ENCODE measurements at regions not wholly inside any gene's neighbourhood (a gene's known extent, or its start where the extent isn't known, plus 50 kb on each side); places are given as distances from the start of the nearest gene placed in this dataset.

GRCh38 chr1:217373761-217374701 is 256.9 kb downstream of the GPATCH2 start:
- TF ChIP-seq, protein P1, sequence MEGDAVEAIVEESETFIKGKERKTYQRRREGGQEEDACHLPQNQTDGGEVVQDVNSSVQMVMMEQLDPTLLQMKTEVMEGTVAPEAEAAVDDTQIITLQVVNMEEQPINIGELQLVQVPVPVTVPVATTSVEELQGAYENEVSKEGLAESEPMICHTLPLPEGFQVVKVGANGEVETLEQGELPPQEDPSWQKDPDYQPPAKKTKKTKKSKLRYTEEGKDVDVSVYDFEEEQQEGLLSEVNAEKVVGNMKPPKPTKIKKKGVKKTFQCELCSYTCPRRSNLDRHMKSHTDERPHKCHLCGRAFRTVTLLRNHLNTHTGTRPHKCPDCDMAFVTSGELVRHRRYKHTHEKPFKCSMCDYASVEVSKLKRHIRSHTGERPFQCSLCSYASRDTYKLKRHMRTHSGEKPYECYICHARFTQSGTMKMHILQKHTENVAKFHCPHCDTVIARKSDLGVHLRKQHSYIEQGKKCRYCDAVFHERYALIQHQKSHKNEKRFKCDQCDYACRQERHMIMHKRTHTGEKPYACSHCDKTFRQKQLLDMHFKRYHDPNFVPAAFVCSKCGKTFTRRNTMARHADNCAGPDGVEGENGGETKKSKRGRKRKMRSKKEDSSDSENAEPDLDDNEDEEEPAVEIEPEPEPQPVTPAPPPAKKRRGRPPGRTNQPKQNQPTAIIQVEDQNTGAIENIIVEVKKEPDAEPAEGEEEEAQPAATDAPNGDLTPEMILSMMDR (IDR thresholded peaks at IDR 0.05; ENCODE audit: low read depth, low read length, poor library complexity, severe bottlenecking), result no peak
- TF ChIP-seq EZH2phosphoT487 (IDR thresholded peaks at IDR 0.05; ENCODE audit: borderline replicate concordance, low read length), result no peak

All from DOHH2 (cell line).